Gastrocnemius medialis (tissue), 4 donors: ENCODE measurements at regions not wholly inside any gene's neighbourhood (a gene's known extent, or its start where the extent isn't known, plus 50 kb on each side); places are given as distances from the start of the nearest gene placed in this dataset.

ENCODE experiments used
- ATAC-seq, 2 donors: fragments of 150-250 bp; one replicate each; pipeline ENCODE4 v1.9.1; 2016
- DNase-seq, 2 donors: peaks; one replicate each; pipeline ENCODE4 v3.0.0-alpha.2; 2019
- H3K27ac ChIP-seq, 4 donors: fragments of 200-600 bp; sonication (generic); 1 replicate in 1 of 4; 2 replicates in 3 of 4; pipeline ENCODE4 v1.5.1; 2016 to 2018; ENCODE audit warnings: mild to moderate bottlenecking in 2 of 4, moderate library complexity in 1 of 4
- H3K27me3 ChIP-seq, 3 donors: fragments of 200-600 bp; sonication (generic) in 2 of 3; 1 replicate in 1 of 3; 2 replicates in 2 of 3; pipeline versions ENCODE4 v1.5.1 to v1.6.0; 2016 to 2019; ENCODE audit warnings: mild to moderate bottlenecking in 1 of 3, moderate library complexity in 1 of 3
- H3K36me3 ChIP-seq, 2 donors: fragments of 200-600 bp; sonication (generic) in 1 of 2; one replicate each; pipeline ENCODE4 v1.5.1; 2017 to 2018
- H3K4me1 ChIP-seq, 2 donors: fragments of 200-600 bp; sonication (generic) in 1 of 2; one replicate each; pipeline ENCODE4 v1.5.1; 2016 to 2017; ENCODE audit warnings: mild to moderate bottlenecking in 2 of 2
- H3K4me3 ChIP-seq, 4 donors: fragments of 200-600 bp; sonication (generic) in 3 of 4; 1 replicate in 1 of 4; 2 replicates in 3 of 4; pipeline ENCODE4 v1.5.1; 2016 to 2019; ENCODE audit warnings: mild to moderate bottlenecking in 2 of 4
- H3K9me3 ChIP-seq, 3 donors: fragments of 200-600 bp; sonication (generic) in 2 of 3; 1 replicate in 1 of 3; 2 replicates in 2 of 3; pipeline ENCODE4 v1.5.1; 2016 to 2019
- CTCF ChIP-seq, 5 experiments: fragments of 450-650 bp in 3 of 5; fragments of 200-600 bp in 2 of 5; sonication (generic) in 2 of 5; IDR thresholded peaks in 4 of 5; conservative IDR thresholded peaks in 1 of 5; 1 replicate in 4 of 5; 2 replicates in 1 of 5; pipeline ENCODE4 v1.5.1; 2016 to 2019; ENCODE audit warnings: antibody characterized with exemption in 5 of 5, mild to moderate bottlenecking in 3 of 5, moderate library complexity in 3 of 5
- POLR2A ChIP-seq, 2 donors: fragments of 450-650 bp; IDR thresholded peaks; one replicate each; pipeline ENCODE4 v1.6.1; 2017; ENCODE audit warnings: antibody characterized with exemption in 2 of 2, mild to moderate bottlenecking in 2 of 2, moderate library complexity in 2 of 2
- in situ Hi-C, 4 donors: fragments of 200-750 bp; cut with MboI; loops; one replicate each; pipeline versions ENCODE4 v1.15.0 to v1.8.0; 2017; ENCODE audit warnings: low sequenced_read_pairs in 4 of 4
- intact Hi-C: fragments of 100-400 bp; cut with DNase I; formaldehyde crosslinking; loops from one replicate; pipeline ENCODE4 v1.15.1; 2023; ENCODE audit warnings: low total_unique reads

- intact Hi-C loops = no loop called here
- Histone ChIP-seq H3K9me3 (no peaks in the 10 kb centered on the region), H3K27me3 (no peaks in the 10 kb centered on the region), H3K4me3 (no peak overlapping the region), H3K4me1 (peaks cover 12 to 22% of the 10 kb centered on the region in 2 donors), H3K27ac (no peak overlapping the region), H3K36me3 (no peaks in the 10 kb centered on the region)
- DNase-seq (no peak), ATAC-seq (no peak)
- TF ChIP-seq CTCF (IDR thresholded peaks at IDR 0.05 in 4 of 5, conservative IDR thresholded peaks at IDR 0.05 in 1 of 5) (no peak), POLR2A (IDR thresholded peaks at IDR 0.05) (no peak)
- in situ Hi-C loops = no loop called here
Observed at GRCh38 chr2:217077831-217078407, 218.1 kb upstream of the TNP1 start.

GRCh38 chr2:217076657-217077232, 216.9 kb upstream of the TNP1 start:
- intact Hi-C loops = no loop called here
- Histone ChIP-seq H3K9me3 (no peaks in the 10 kb centered on the region), H3K4me1 (peaks cover 12 to 22% of the 10 kb centered on the region in 2 donors), H3K4me3 (no peak overlapping the region), H3K36me3 (no peaks in the 10 kb centered on the region), H3K27ac (no peak overlapping the region), H3K27me3 (no peaks in the 10 kb centered on the region)
- no peak for TF ChIP-seq POLR2A (IDR thresholded peaks at IDR 0.05)
- TF ChIP-seq CTCF (IDR thresholded peaks at IDR 0.05 in 4 of 5, conservative IDR thresholded peaks at IDR 0.05 in 1 of 5) = no peak
- ATAC-seq = no peak
- in situ Hi-C loops = no loop called here
- DNase-seq = no peak

- Histone ChIP-seq H3K27me3 (no peaks in the 10 kb centered on the region), H3K36me3 (no peaks in the 10 kb centered on the region), H3K9me3 (no peaks in the 10 kb centered on the region), H3K4me3 (no peak overlapping the region), H3K4me1 (peaks cover 12 to 22% of the 10 kb centered on the region in 2 donors), H3K27ac (no peak overlapping the region)
- ATAC-seq (no peak), DNase-seq (no peak)
- in situ Hi-C loops (no loop called here), intact Hi-C loops (no loop called here)
- TF ChIP-seq CTCF (IDR thresholded peaks at IDR 0.05 in 4 of 5, conservative IDR thresholded peaks at IDR 0.05 in 1 of 5) = no peak
- TF ChIP-seq POLR2A (IDR thresholded peaks at IDR 0.05) = no peak
Observed at GRCh38 chr2:217076058-217076435, 216.2 kb upstream of the TNP1 start.

- H3K27me3 ChIP-seq = no peaks in the 10 kb centered on the region
- no peak overlapping the region for H3K4me3 ChIP-seq
- H3K36me3 ChIP-seq = no peaks in the 10 kb centered on the region
- TF ChIP-seq CTCF (IDR thresholded peaks at IDR 0.05 in 4 of 5, conservative IDR thresholded peaks at IDR 0.05 in 1 of 5) = no peak
- no peak for TF ChIP-seq POLR2A (IDR thresholded peaks at IDR 0.05)
- H3K9me3 ChIP-seq = no peaks in the 10 kb centered on the region
- DNase-seq (peak; percentile 9 to 53), ATAC-seq (peak; percentile 64 to 75)
- peak overlapping the region; percentile 31 to 60 (median 48) for H3K27ac ChIP-seq
- intact Hi-C loops (no loop called here), in situ Hi-C loops (no loop called here)
- H3K4me1 ChIP-seq = peaks cover 12 to 22% of the 10 kb centered on the region in 2 donors
Observed at GRCh38 chr2:217075268-217076057, 215.6 kb upstream of the TNP1 start.
